GM12892 (cell line): ENCODE measurements at regions not wholly inside any gene's neighbourhood (a gene's known extent, or its start where the extent isn't known, plus 50 kb on each side); places are given as distances from the start of the nearest gene placed in this dataset.

Experiments
- DNase-seq: peaks from one replicate; pipeline ENCODE4 v3.0.0; 2011; ENCODE audit not compliant: insufficient read length
- FAIRE-seq: peaks from 2 replicates; lab custom pipeline; 2011; peaks lifted over from hg19 to GRCh38; lab: Jason Lieb, UNC
- POLR2A ChIP-seq: IDR thresholded peaks from 2 replicates; pipeline ENCODE4 v1.6.1; 2011; ENCODE audit warnings: low read depth, low read length, control low read depth
- POLR2AphosphoS5 ChIP-seq: IDR thresholded peaks from 2 replicates; pipeline ENCODE4 v1.6.1; 2011; ENCODE audit warnings: low read depth, low read length, control low read depth
- TAF1 ChIP-seq: IDR thresholded peaks from 2 replicates; pipeline ENCODE4 v1.6.1; 2011; ENCODE audit warnings: low read depth, mild to moderate bottlenecking, control low read depth, low read length, borderline replicate concordance

GRCh38 chrX:45872480-45872879, 671.8 kb upstream of the DIPK2B start:
- FAIRE-seq = no peak
- TF ChIP-seq POLR2AphosphoS5 (no peak), TAF1 (no peak), POLR2A (no peak)
- no peak for DNase-seq

GRCh38 chrX:45868425-45868824, 667.7 kb upstream of the DIPK2B start:
- TF ChIP-seq POLR2A = no peak
- TF ChIP-seq TAF1 = no peak
- no peak for TF ChIP-seq POLR2AphosphoS5
- DNase-seq = no peak
- FAIRE-seq = no peak

- no peak for TF ChIP-seq POLR2A
- TF ChIP-seq TAF1 = no peak
- FAIRE-seq = no peak
- no peak for DNase-seq
Measured at GRCh38 chrX:45862801-45863200, 662.1 kb upstream of the DIPK2B start.

- no peak for TF ChIP-seq POLR2A
- DNase-seq (no peak), FAIRE-seq (no peak)
Measured at GRCh38 chrX:45860450-45860849, 659.8 kb upstream of the DIPK2B start.

GRCh38 chrX:45859407-45859806, 658.7 kb upstream of the DIPK2B start:
- FAIRE-seq (no peak), DNase-seq (no peak)
- no peak for TF ChIP-seq TAF1
- no peak for TF ChIP-seq POLR2AphosphoS5
- no peak for TF ChIP-seq POLR2A

- FAIRE-seq (no peak), DNase-seq (no peak)
Measured at GRCh38 chrX:45852884-45853283, 652.2 kb upstream of the DIPK2B start.

GRCh38 chrX:45851434-45851991, 650.8 kb upstream of the DIPK2B start:
- FAIRE-seq (no peak), DNase-seq (no peak)
- TF ChIP-seq POLR2A (no peak), TAF1 (no peak), POLR2AphosphoS5 (no peak)

More at GRCh38 chrX:45852884-45853283, 652.2 kb upstream of the DIPK2B start:
- TF ChIP-seq POLR2AphosphoS5 (no peak), TAF1 (no peak), POLR2A (no peak)

- TF ChIP-seq TAF1 (no peak), POLR2A (no peak), POLR2AphosphoS5 (no peak)
- DNase-seq = no peak
- FAIRE-seq = no peak
Measured at GRCh38 chrX:45850775-45851433, 650.2 kb upstream of the DIPK2B start.

GRCh38 chrX:45850197-45850774, 649.6 kb upstream of the DIPK2B start:
- no peak for DNase-seq
- TF ChIP-seq TAF1 (no peak), POLR2A (no peak), POLR2AphosphoS5 (no peak)
- FAIRE-seq = no peak

GRCh38 chrX:45849261-45849862, 648.7 kb upstream of the DIPK2B start:
- no peak for TF ChIP-seq POLR2A
- DNase-seq (no peak), FAIRE-seq (no peak)

- FAIRE-seq (no peak), DNase-seq (no peak)
- TF ChIP-seq POLR2AphosphoS5 = no peak
- TF ChIP-seq POLR2A = no peak
- no peak for TF ChIP-seq TAF1
Measured at GRCh38 chrX:45847961-45848360, 647.3 kb upstream of the DIPK2B start.

GRCh38 chrX:45846328-45846727, 645.7 kb upstream of the DIPK2B start:
- TF ChIP-seq POLR2AphosphoS5 = no peak
- no peak for TF ChIP-seq POLR2A
- DNase-seq = no peak
- no peak for FAIRE-seq
